Skeletal muscle tissue (tissue), 3 donors: ENCODE measurements at regions not wholly inside any gene's neighbourhood (a gene's known extent, or its start where the extent isn't known, plus 50 kb on each side); places are given as distances from the start of the nearest gene placed in this dataset.

Experiments used
- H3K27ac ChIP-seq: one replicate; pipeline ENCODE4 v1.7.0; 2013; ENCODE audit warnings: mild to moderate bottlenecking, low read depth, low read length, inconsistent platforms
- H3K27me3 ChIP-seq, 3 donors: one replicate each; pipeline ENCODE4 v1.7.0; 2013; ENCODE audit warnings: low read length in 3 of 3; ENCODE audit not compliant: control insufficient read depth in 3 of 3, insufficient read depth in 3 of 3
- H3K36me3 ChIP-seq, 3 donors: one replicate each; pipeline ENCODE4 v1.7.0; 2013; ENCODE audit warnings: low read length in 3 of 3; ENCODE audit not compliant: control insufficient read depth in 3 of 3, insufficient read depth in 3 of 3
- H3K4me1 ChIP-seq, 3 donors: one replicate each; pipeline ENCODE4 v1.7.0; 2013; ENCODE audit warnings: low read length in 3 of 3, mild to moderate bottlenecking in 3 of 3; ENCODE audit not compliant: control insufficient read depth in 3 of 3, insufficient read depth in 3 of 3
- H3K4me3 ChIP-seq, 3 donors: one replicate each; pipeline ENCODE4 v1.7.0; 2013; ENCODE audit warnings: low read length in 3 of 3
- H3K9ac ChIP-seq, 3 donors: one replicate each; pipeline ENCODE4 v1.7.0; 2013; ENCODE audit warnings: low read length in 3 of 3, mild to moderate bottlenecking in 3 of 3, moderate library complexity in 2 of 3, low read depth in 1 of 3
- H3K9me3 ChIP-seq, 3 donors: one replicate each; pipeline ENCODE4 v1.7.0; 2013; ENCODE audit warnings: low read length in 3 of 3; ENCODE audit not compliant: control insufficient read depth in 3 of 3
- donor health status: Osteomylitis.

DNA sequence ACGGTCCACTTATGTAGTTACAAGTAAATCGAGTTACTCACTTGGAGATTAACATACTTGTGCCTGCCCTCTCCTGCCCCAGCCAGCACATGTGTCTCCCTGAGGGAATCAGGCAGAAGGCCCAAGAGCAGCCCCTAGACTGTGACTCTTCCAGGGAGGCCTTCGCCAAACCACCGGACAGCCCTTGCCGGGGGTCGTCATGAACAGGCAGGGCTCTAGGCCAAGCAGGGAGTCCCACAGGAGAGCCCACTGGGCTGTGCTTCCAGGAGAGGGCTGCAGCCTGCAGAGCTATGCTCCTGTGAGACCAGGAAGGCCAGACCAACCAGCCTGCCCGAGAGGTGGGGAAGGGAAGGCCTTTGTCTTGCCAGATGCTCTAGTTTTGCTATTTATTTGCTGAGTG, 283.3 kb downstream of the FOXO1 start:
- H3K4me1 ChIP-seq = peaks cover 0 to 3% (median 0%) of the 10 kb centered on the region in 3 donors
- no peaks in the 10 kb centered on the region for H3K36me3 ChIP-seq
- no peak overlapping the region for H3K27ac ChIP-seq
- H3K27me3 ChIP-seq = no peaks in the 10 kb centered on the region
- no peak overlapping the region for H3K4me3 ChIP-seq
- H3K9me3 ChIP-seq = no peaks in the 10 kb centered on the region
- no peak overlapping the region for H3K9ac ChIP-seq

- Histone ChIP-seq H3K4me3 (no peak overlapping the region), H3K27ac (no peak overlapping the region)
These were observed 282.6 kb downstream of the FOXO1 start for GRCh38 chr13:40383885-40384284.

GRCh38 chr13:40384976-40385857, 281.2 kb downstream of the FOXO1 start:
- Histone ChIP-seq H3K27ac (no peak overlapping the region), H3K36me3 (no peaks in the 10 kb centered on the region), H3K27me3 (no peaks in the 10 kb centered on the region), H3K4me1 (peaks cover 2 to 3% (median 3%) of the 10 kb centered on the region in 3 donors), H3K9me3 (no peaks in the 10 kb centered on the region), H3K9ac (no peak overlapping the region), H3K4me3 (no peak overlapping the region)

More at GRCh38 chr13:40383885-40384284, 282.6 kb downstream of the FOXO1 start:
- Histone ChIP-seq H3K4me1 (peaks cover 2 to 3% (median 3%) of the 10 kb centered on the region in 3 donors), H3K9me3 (no peaks in the 10 kb centered on the region), H3K36me3 (no peaks in the 10 kb centered on the region), H3K9ac (no peak overlapping the region), H3K27me3 (no peaks in the 10 kb centered on the region)

- Histone ChIP-seq H3K4me1 (peaks cover 2 to 3% (median 3%) of the 10 kb centered on the region in 3 donors), H3K9ac (no peak overlapping the region), H3K27ac (no peak overlapping the region), H3K27me3 (no peaks in the 10 kb centered on the region), H3K9me3 (no peaks in the 10 kb centered on the region), H3K36me3 (no peaks in the 10 kb centered on the region), H3K4me3 (no peak overlapping the region)
These were observed 280.6 kb downstream of the FOXO1 start for GRCh38 chr13:40385858-40386180.

GRCh38 chr13:40386586-40386985, 279.9 kb downstream of the FOXO1 start:
- no peak overlapping the region for H3K4me3 ChIP-seq
- peaks cover 2 to 3% (median 3%) of the 10 kb centered on the region in 3 donors for H3K4me1 ChIP-seq
- no peaks in the 10 kb centered on the region for H3K27me3 ChIP-seq
- no peaks in the 10 kb centered on the region for H3K36me3 ChIP-seq
- H3K27ac ChIP-seq = no peak overlapping the region
- no peak overlapping the region for H3K9ac ChIP-seq
- H3K9me3 ChIP-seq = no peaks in the 10 kb centered on the region

DNA sequence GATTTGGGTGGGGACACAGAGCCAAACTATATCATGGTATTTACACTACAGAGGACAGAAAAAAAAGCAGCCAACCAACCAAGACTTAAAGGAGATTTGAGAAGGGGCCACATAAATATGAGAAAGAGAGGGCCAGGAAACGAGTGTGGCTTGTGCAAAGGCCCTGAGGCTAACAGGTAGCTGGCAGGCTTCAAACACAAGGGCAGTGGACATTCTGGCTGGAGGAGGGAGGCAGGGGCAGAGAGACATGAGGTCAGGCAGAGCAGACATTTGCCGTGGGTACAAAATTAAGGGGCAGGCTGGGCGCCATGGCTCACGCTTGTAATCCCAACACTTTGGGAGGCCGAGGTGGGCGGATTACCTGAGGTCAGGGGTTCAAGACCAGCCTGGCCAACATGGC, 278.7 kb downstream of the FOXO1 start:
- Histone ChIP-seq H3K27ac (no peak overlapping the region), H3K4me3 (no peak overlapping the region), H3K36me3 (no peaks in the 10 kb centered on the region), H3K9ac (no peak overlapping the region), H3K9me3 (no peaks in the 10 kb centered on the region), H3K4me1 (peaks cover 2 to 6% (median 3%) of the 10 kb centered on the region in 3 donors), H3K27me3 (no peaks in the 10 kb centered on the region)

DNA sequence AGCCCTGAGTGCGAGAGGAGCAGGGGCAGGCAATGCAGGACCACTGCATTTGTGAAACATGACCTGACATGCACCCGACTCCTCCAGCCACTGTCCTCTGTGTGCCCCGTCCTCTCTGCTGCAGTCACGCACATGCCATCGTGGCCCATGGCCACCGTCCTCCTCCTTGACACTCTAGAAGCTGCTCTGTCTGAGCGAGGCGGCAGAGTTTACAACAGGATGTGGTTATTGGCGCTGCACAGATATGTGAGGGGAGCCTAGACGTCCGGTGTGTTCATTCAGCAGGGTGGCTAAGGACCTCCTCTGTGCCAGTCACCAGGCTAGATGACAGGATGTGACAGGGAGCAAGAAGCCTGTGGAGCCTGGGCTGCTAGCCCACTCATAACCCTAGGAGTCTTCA, 277.8 kb downstream of the FOXO1 start:
- no peaks in the 10 kb centered on the region for H3K9me3 ChIP-seq
- H3K27me3 ChIP-seq = no peaks in the 10 kb centered on the region
- no peak overlapping the region for H3K27ac ChIP-seq
- no peaks in the 10 kb centered on the region for H3K36me3 ChIP-seq
- no peak overlapping the region for H3K9ac ChIP-seq
- H3K4me1 ChIP-seq = peaks cover 2 to 6% (median 3%) of the 10 kb centered on the region in 3 donors
- no peak overlapping the region for H3K4me3 ChIP-seq

GRCh38 chr13:40389081-40389641, 277.3 kb downstream of the FOXO1 start:
- H3K4me3 ChIP-seq = no peak overlapping the region
- H3K9me3 ChIP-seq = no peaks in the 10 kb centered on the region
- peaks cover 2 to 6% (median 3%) of the 10 kb centered on the region in 3 donors for H3K4me1 ChIP-seq
- no peaks in the 10 kb centered on the region for H3K27me3 ChIP-seq
- H3K36me3 ChIP-seq = no peaks in the 10 kb centered on the region
- no peak overlapping the region for H3K27ac ChIP-seq
- no peak overlapping the region for H3K9ac ChIP-seq

DNA sequence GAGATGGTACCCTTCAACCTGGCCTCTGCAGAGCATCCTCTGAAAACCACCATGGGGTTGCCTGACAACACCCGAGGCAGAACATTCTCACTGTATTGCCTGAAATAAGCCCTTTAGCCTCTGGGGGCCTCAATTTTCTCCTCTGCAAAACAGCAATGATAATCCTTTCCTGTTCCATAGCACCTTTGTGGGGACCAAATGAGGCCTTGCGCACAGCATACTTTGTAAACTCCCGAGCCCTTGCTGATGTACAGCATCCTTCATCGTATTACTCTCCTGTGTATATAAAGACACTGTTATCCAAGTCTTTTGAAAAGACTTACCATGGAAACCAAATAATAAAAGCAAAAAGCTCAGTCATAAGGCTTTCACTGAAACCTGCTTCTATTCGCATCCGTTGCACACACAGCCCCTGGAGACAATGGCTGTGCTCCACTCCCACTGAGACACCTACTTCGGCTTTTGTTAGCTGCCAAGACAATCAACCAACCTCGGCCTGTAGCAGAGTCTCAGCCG, 276.0 kb downstream of the FOXO1 start:
- Histone ChIP-seq H3K9me3 (no peaks in the 10 kb centered on the region), H3K36me3 (no peaks in the 10 kb centered on the region), H3K9ac (no peak overlapping the region), H3K4me3 (no peak overlapping the region), H3K4me1 (peaks cover 2 to 6% (median 3%) of the 10 kb centered on the region in 3 donors), H3K27ac (no peak overlapping the region), H3K27me3 (no peaks in the 10 kb centered on the region)

- Histone ChIP-seq H3K9me3 (no peaks in the 10 kb centered on the region), H3K27me3 (no peaks in the 10 kb centered on the region), H3K36me3 (no peaks in the 10 kb centered on the region), H3K4me1 (peaks cover 2 to 6% (median 3%) of the 10 kb centered on the region in 3 donors), H3K9ac (no peak overlapping the region), H3K27ac (no peak overlapping the region), H3K4me3 (no peak overlapping the region)
These were observed 274.7 kb downstream of the FOXO1 start for GRCh38 chr13:40391788-40392187.
